GM10266 (cell line): ENCODE measurements at regions not wholly inside any gene's neighbourhood (a gene's known extent, or its start where the extent isn't known, plus 50 kb on each side); places are given as distances from the start of the nearest gene placed in this dataset.

Source experiments
- DNase-seq: peaks from one replicate; pipeline ENCODE4 v3.0.0; 2012; ENCODE audit errors: extremely low spot score
- TF ChIP-seq, protein P1 (sequence below): IDR thresholded peaks from 2 replicates; pipeline ENCODE4 v1.5.1; 2012; ENCODE audit warnings: mild to moderate bottlenecking, low read depth; ENCODE audit not compliant: control insufficient read depth, insufficient read depth; ENCODE audit errors: missing control alignments

DNA sequence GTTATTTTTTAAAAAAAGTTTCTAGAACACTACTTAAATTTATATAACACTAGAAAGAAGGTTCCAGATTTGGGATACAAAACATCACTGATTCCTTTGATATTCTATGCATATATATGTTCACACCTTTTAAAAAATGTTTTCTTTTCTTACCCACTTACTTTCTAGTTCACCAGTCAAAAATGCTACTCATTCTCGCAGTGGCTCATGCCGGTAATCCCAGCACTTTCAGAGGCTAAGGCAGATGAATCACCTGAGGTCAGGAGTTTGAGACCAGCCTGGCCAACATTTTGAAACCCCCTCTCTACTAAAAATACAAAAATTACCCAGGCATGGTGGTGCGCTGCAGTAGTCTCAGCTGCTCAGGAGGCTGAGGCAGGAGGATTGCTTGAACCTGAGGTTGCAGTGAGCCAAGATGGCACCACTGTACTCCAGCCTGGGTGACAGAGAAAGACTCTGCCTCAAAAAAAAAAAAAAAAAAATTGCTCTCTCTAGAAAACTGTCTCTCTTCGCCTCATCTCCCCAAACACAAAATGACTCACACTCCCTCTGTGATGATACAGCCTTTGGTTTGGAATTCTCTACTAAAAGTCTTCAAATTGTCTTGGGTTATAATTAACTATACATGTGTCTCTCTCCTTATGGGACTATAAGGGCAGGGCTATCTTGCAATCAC is 52.6 kb upstream of the TGFBR2 start:
- TF ChIP-seq, protein P1, sequence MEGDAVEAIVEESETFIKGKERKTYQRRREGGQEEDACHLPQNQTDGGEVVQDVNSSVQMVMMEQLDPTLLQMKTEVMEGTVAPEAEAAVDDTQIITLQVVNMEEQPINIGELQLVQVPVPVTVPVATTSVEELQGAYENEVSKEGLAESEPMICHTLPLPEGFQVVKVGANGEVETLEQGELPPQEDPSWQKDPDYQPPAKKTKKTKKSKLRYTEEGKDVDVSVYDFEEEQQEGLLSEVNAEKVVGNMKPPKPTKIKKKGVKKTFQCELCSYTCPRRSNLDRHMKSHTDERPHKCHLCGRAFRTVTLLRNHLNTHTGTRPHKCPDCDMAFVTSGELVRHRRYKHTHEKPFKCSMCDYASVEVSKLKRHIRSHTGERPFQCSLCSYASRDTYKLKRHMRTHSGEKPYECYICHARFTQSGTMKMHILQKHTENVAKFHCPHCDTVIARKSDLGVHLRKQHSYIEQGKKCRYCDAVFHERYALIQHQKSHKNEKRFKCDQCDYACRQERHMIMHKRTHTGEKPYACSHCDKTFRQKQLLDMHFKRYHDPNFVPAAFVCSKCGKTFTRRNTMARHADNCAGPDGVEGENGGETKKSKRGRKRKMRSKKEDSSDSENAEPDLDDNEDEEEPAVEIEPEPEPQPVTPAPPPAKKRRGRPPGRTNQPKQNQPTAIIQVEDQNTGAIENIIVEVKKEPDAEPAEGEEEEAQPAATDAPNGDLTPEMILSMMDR: no peak
- DNase-seq: no peak

DNA sequence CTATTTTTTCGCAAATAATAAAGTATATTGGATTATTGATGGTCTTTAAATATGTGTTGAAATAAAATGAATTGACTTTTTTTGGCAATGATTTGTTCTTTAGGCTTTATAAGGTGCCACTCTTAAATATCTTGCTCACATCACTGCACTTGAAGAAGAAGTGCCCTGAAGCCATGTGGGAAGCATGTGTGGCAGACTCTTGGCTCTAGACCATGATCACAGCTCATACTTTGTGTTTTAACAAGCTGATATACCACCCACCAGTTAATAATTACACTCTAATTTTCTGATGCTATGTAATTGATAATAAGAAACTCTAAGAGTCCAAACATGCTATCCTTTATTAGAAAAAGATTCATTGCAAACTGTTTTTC is 52.1 kb upstream of the TGFBR2 start:
- DNase-seq: no peak
- TF ChIP-seq, protein P1: no peak

DNA sequence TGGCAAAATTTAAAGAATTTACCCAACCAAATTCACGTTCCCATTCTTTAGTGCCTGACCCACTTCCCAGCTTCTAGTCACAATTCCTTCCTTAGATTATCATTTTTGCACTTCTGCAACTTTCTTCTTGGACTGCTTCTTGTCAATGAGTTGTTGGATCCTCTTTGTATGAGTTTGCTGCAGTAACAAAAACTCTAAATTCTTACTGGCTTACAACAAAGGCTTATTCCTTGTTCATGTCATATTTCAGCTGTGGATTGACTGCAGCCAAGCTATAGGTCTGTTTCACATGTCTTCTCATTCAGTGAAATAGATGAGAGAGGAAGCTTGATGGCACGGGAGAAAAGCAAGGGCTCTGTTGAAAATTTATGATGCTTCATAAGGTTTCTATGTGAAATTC is 50.4 kb upstream of the TGFBR2 start:
- DNase-seq: no peak
- TF ChIP-seq, protein P1: no peak
